ENCODE measurements at regions not wholly inside any gene's neighbourhood (a gene's known extent, or its start where the extent isn't known, plus 50 kb on each side); places are given as distances from the start of the nearest gene placed in this dataset.
"Not testable (repeated sequence)": the region's sequence is repeated elsewhere in the genome, so short reads cannot be mapped to it uniquely, and the experiment has no call there.

GRCh38 chr2:61649946-61650345, 111.8 kb upstream of the XPO1 start:
- not testable (repeated sequence) for TF ChIP-seq CTCF (IDR thresholded peaks at IDR 0.05; ENCODE audit: low read depth, low read length); EZH2phosphoT487 (IDR thresholded peaks at IDR 0.05; ENCODE audit: low read depth)
